IMR-90 (cell line): ENCODE measurements at regions not wholly inside any gene's neighbourhood (a gene's known extent, or its start where the extent isn't known, plus 50 kb on each side); places are given as distances from the start of the nearest gene placed in this dataset.

Experiments
- ATAC-seq: fragments of 200-7000 bp; cut with Tn5 transposase; 2 replicates; pipeline ENCODE4 v1.9.1; 2020; ENCODE audit warnings: low read depth, mild to moderate bottlenecking, moderate library complexity
- BruUV-seq: library from RNA; stranded (reverse); fragments of 400-500 nt; replicated peaks from 2 replicates; lab custom pipeline; 2021; lab: Mats Ljungman, UMichigan
- CTCF ChIA-PET: fragments of 300-600 bp; formaldehyde crosslinking; extraction: SDS; loops from one replicate; lab custom pipeline; 2021; ENCODE audit warnings: antibody characterized with exemption; lab: Yijun Ruan, JAX
- POLR2A ChIA-PET: fragments of 300-600 bp; sonication (Branson Sonifier 250); formaldehyde crosslinking; loops from one replicate; lab custom pipeline; 2022; ENCODE audit warnings: antibody characterized with exemption; ENCODE audit not compliant: unreplicated experiment; lab: Charles Lee
- DNase-seq: peaks from one replicate; pipeline ENCODE4 v3.0.0; 2013
- H2AFZ ChIP-seq: replicated peaks from 2 replicates; pipeline ENCODE3; 2013; ENCODE audit warnings: low read length, mild to moderate bottlenecking; ENCODE audit not compliant: poor library complexity
- H2AK5ac ChIP-seq: 2 replicates; pipeline ENCODE4 v1.6.1; 2013; ENCODE audit warnings: low read depth, low read length, inconsistent platforms
- H2AK9ac ChIP-seq: replicated peaks from 2 replicates; pipeline ENCODE3; 2013; ENCODE audit warnings: mild to moderate bottlenecking, low read depth, low read length, moderate library complexity; ENCODE audit not compliant: poor library complexity
- H2BK120ac ChIP-seq: 2 replicates; pipeline ENCODE4 v1.6.1; 2013; ENCODE audit warnings: low read depth, low read length, inconsistent platforms
- H2BK15ac ChIP-seq: 3 replicates; pipeline ENCODE4 v1.6.1; 2013; ENCODE audit warnings: low read depth, low read length, inconsistent platforms
- H2BK20ac ChIP-seq: 2 replicates; pipeline ENCODE4 v1.6.1; 2013; ENCODE audit warnings: low read depth, mild to moderate bottlenecking, inconsistent platforms, low read length, moderate library complexity
- H2BK5ac ChIP-seq: 2 replicates; pipeline ENCODE4 v1.6.1; 2013; ENCODE audit warnings: mild to moderate bottlenecking, low read depth, low read length, inconsistent platforms; ENCODE audit not compliant: poor library complexity, severe bottlenecking
- H3K14ac ChIP-seq: replicated peaks from 2 replicates; pipeline ENCODE4 v1.6.1; 2013; ENCODE audit warnings: low read depth, low read length, inconsistent platforms
- H3K18ac ChIP-seq: 2 replicates; pipeline ENCODE4 v1.6.1; 2013; ENCODE audit warnings: low read depth, low read length, control low read depth
- H3K23ac ChIP-seq: 2 replicates; pipeline ENCODE4 v1.6.1; 2013; ENCODE audit warnings: low read depth, low read length, inconsistent platforms
- H3K27ac ChIP-seq: 2 replicates; pipeline ENCODE4 v1.5.1; 2013; ENCODE audit warnings: mild to moderate bottlenecking, control low read depth, low read length; ENCODE audit not compliant: insufficient read depth
- H3K27me3 ChIP-seq: 2 replicates; pipeline ENCODE4 v1.6.1; 2013; ENCODE audit warnings: low read length; ENCODE audit not compliant: control insufficient read depth, insufficient read depth
- H3K36me3 ChIP-seq: 2 replicates; pipeline ENCODE4 v1.6.1; 2013; ENCODE audit warnings: low read length, mixed read lengths; ENCODE audit not compliant: control insufficient read depth, insufficient read depth
- H3K4ac ChIP-seq: 2 replicates; pipeline ENCODE4 v1.6.1; 2013; ENCODE audit warnings: low read depth, low read length, inconsistent platforms
- H3K4me1 ChIP-seq: 2 replicates; pipeline ENCODE4 v1.6.1; 2013; ENCODE audit warnings: low read length, mixed read lengths; ENCODE audit not compliant: control insufficient read depth, insufficient read depth
- H3K4me2 ChIP-seq: 2 replicates; pipeline ENCODE4 v1.6.1; 2013; ENCODE audit warnings: low read depth, mild to moderate bottlenecking, control low read depth, low read length, moderate library complexity
- H3K4me3 ChIP-seq: 2 replicates; pipeline ENCODE4 v1.5.1; 2013; ENCODE audit warnings: low read depth, mild to moderate bottlenecking, control low read depth, low read length, moderate library complexity; ENCODE audit not compliant: insufficient read depth
- H3K56ac ChIP-seq: 2 replicates; pipeline ENCODE4 v1.6.1; 2013; ENCODE audit warnings: low read length, inconsistent platforms; ENCODE audit not compliant: insufficient read depth; ENCODE audit errors: extremely low read depth
- H3K79me1 ChIP-seq, 2 experiments: 2 replicates each; pipeline ENCODE4 v1.6.1; 2013; ENCODE audit warnings: low read length in 2 of 2, inconsistent platforms in 1 of 2, low read depth in 1 of 2
- H3K9ac ChIP-seq: 2 replicates; pipeline ENCODE4 v1.6.1; 2013; ENCODE audit warnings: low read depth, low read length, control low read depth
- H3K9me1 ChIP-seq: 2 replicates; pipeline ENCODE4 v1.6.1; 2013; ENCODE audit warnings: low read length, inconsistent platforms; ENCODE audit not compliant: insufficient read depth
- H3K9me3 ChIP-seq: 2 replicates; pipeline ENCODE4 v1.6.1; 2013; ENCODE audit warnings: low read length; ENCODE audit not compliant: control insufficient read depth, insufficient read depth
- H4K20me1 ChIP-seq: 2 replicates; pipeline ENCODE4 v1.6.1; 2013; ENCODE audit warnings: low read length, inconsistent platforms; ENCODE audit not compliant: insufficient read depth
- H4K5ac ChIP-seq: 2 replicates; pipeline ENCODE4 v1.6.1; 2013; ENCODE audit warnings: mild to moderate bottlenecking, low read depth, low read length, control low read depth
- H4K8ac ChIP-seq, 2 experiments: 2 replicates each; pipeline ENCODE4 v1.6.1; 2013; ENCODE audit warnings: low read depth in 2 of 2, low read length in 2 of 2, control low read depth in 1 of 2, inconsistent platforms in 1 of 2
- H4K91ac ChIP-seq: 2 replicates; pipeline ENCODE4 v1.6.1; 2013; ENCODE audit warnings: low read depth, low read length, inconsistent platforms; ENCODE audit not compliant: insufficient read depth
- CHD1 ChIP-seq: IDR thresholded peaks from 2 replicates; pipeline ENCODE4 v1.6.1; 2012; ENCODE audit warnings: low read depth, low read length, improper control_type of control experiment
- MAFK ChIP-seq: IDR thresholded peaks from 2 replicates; pipeline ENCODE4 v1.6.1; 2012; ENCODE audit warnings: low read depth, low read length, improper control_type of control experiment
- MAZ ChIP-seq: IDR thresholded peaks from 2 replicates; pipeline ENCODE4 v1.6.1; 2012; ENCODE audit warnings: low read depth, mild to moderate bottlenecking, low read length, improper control_type of control experiment, moderate library complexity, borderline replicate concordance
- MXI1 ChIP-seq: IDR thresholded peaks from 2 replicates; pipeline ENCODE4 v1.6.1; 2012; ENCODE audit warnings: low read depth, mild to moderate bottlenecking, low read length, moderate library complexity, borderline replicate concordance
- WGBS, 2 experiments: methylation state at CpG; one replicate each; pipeline versions ENCODE4 v1.1.5 to v1.1.7; 2013; ENCODE audit warnings: missing lambda C conversion rate in 2 of 2; ENCODE audit not compliant: insufficient read length in 1 of 2; ENCODE audit errors: extremely low coverage in 2 of 2; 5-methylcytosine and 5-hydroxymethylcytosine counted together
- dilution Hi-C: fragments of 300-500 bp; cut with HindIII; formaldehyde crosslinking; loops from one replicate; pipeline ENCODE4 v1.14.3; 2018; ENCODE audit warnings: low sequenced_read_pairs; ENCODE audit not compliant: unreplicated experiment
- in situ Hi-C: fragments of 300-500 bp; cut with MboI; formaldehyde crosslinking; loops from 3 replicates; pipeline ENCODE4 v1.14.3; 2019; ENCODE audit warnings: low sequenced_read_pairs, inconsistent platforms, mixed read lengths
- intact Hi-C: fragments of 100-400 bp; cut with micrococcal nuclease; formaldehyde crosslinking; loops from 2 replicates; pipeline ENCODE4 v1.10.0; 2022

- Histone ChIP-seq H2AK9ac (no peak overlapping the region), H2BK20ac (no peak overlapping the region), H3K23ac (no peak overlapping the region), H3K4me2 (no peak overlapping the region), H3K9me1 (no peaks in the 10 kb centered on the region), H2BK15ac (no peak overlapping the region), H4K20me1 (no peaks in the 10 kb centered on the region), H4K5ac (no peak overlapping the region), H3K36me3 (no peaks in the 10 kb centered on the region), H3K4ac (no peak overlapping the region), H3K27me3 (no peaks in the 10 kb centered on the region), H3K4me3 (no peak overlapping the region), H4K8ac (no peak overlapping the region), H3K9ac (no peak overlapping the region), H3K27ac (no peak overlapping the region), H3K14ac (no peak overlapping the region), H3K56ac (no peak overlapping the region), H2AFZ (no peak overlapping the region), H2BK120ac (no peak overlapping the region), H3K18ac (no peak overlapping the region), H3K4me1 (no peaks in the 10 kb centered on the region), H3K79me1 (no peaks in the 10 kb centered on the region), H4K91ac (no peak overlapping the region), H2BK5ac (no peak overlapping the region), H3K9me3 (0 out of 2 replicates have a peak, but pooled peaks cover 1% of the 10 kb centered on the region), H2AK5ac (no peak overlapping the region)
- intact Hi-C loops (no loop called here), dilution Hi-C loops (no loop called here), in situ Hi-C loops (no loop called here)
- no peak for ATAC-seq
- TF ChIP-seq MAFK (no peak), MXI1 (no peak), MAZ (no peak), CHD1 (no peak)
- WGBS, 2 experiments = no CpG with 5 or more reads among the region's 2 CpGs
- ChIA-PET POLR2A (no interaction called here), CTCF (interaction anchor here (0.6 kb wide), 1 partner anchor 13 kb away, joined by 5 read pairs; no protein-coding TSS in a partner anchor)
- no TSS peak for BruUV-seq
- no peak for DNase-seq
Observed at GRCh38 chr4:43718369-43718768, 730.2 kb downstream of the KCTD8 start.
